Transverse colon (tissue), 4 donors: ENCODE measurements at regions not wholly inside any gene's neighbourhood (a gene's known extent, or its start where the extent isn't known, plus 50 kb on each side); places are given as distances from the start of the nearest gene placed in this dataset.

Source experiments
- DNase-seq: peaks from one replicate; pipeline ENCODE4 v3.0.0-alpha.2; 2019
- H3K27ac ChIP-seq, 4 donors: fragments of 200-600 bp; sonication (generic); 2 replicates each; pipeline ENCODE4 v1.5.1; 2016 to 2018; ENCODE audit warnings: inconsistent platforms in 4 of 4
- H3K27me3 ChIP-seq: fragments of 200-600 bp; sonication (generic); 2 replicates; pipeline ENCODE4 v1.5.1; 2017; ENCODE audit warnings: inconsistent platforms
- H3K36me3 ChIP-seq, 4 donors: fragments of 200-600 bp; sonication (generic); 2 replicates each; pipeline ENCODE4 v1.5.1; 2017 to 2019; ENCODE audit warnings: inconsistent platforms in 4 of 4
- H3K4me1 ChIP-seq, 4 donors: fragments of 200-600 bp; sonication (generic); 2 replicates each; pipeline ENCODE4 v1.5.1; 2017 to 2020; ENCODE audit warnings: inconsistent platforms in 4 of 4
- H3K4me3 ChIP-seq, 4 donors: fragments of 200-600 bp; sonication (generic); 1 replicate in 1 of 4; 2 replicates in 3 of 4; pipeline versions ENCODE4 v1.5.1 to v1.6.1; 2017 to 2019; ENCODE audit warnings: inconsistent platforms in 4 of 4
- H3K9me3 ChIP-seq, 2 donors: fragments of 200-600 bp; sonication (generic); 2 replicates each; pipeline ENCODE4 v1.5.1; 2017 to 2019; ENCODE audit warnings: inconsistent platforms in 2 of 2
- EP300 ChIP-seq: sonication (generic); formaldehyde crosslinking; IDR thresholded peaks from one replicate; pipeline ENCODE4 v1.6.1; 2017; ENCODE audit warnings: antibody characterized with exemption, low read depth
- POLR2A ChIP-seq: fragments of 450-650 bp; IDR thresholded peaks from one replicate; pipeline ENCODE4 v1.6.1; 2016; ENCODE audit warnings: antibody characterized with exemption, mild to moderate bottlenecking, moderate library complexity
- POLR2AphosphoS5 ChIP-seq, 3 donors: sonication (generic); formaldehyde crosslinking; IDR thresholded peaks; one replicate each; pipeline ENCODE4 v1.6.1; 2016; ENCODE audit warnings: antibody characterized with exemption in 3 of 3
- WGBS, 2 donors: methylation state at CpG; one replicate each; pipeline ENCODE4 v1.1.5; 2018; ENCODE audit warnings: low coverage in 1 of 2; 5-methylcytosine and 5-hydroxymethylcytosine counted together
- in situ Hi-C, 4 donors: fragments of 200-750 bp; cut with MboI; loops; one replicate each; pipeline versions ENCODE4 v1.15.0 to v1.15.1; 2017; ENCODE audit warnings: low sequenced_read_pairs in 3 of 4, low pct_ligation_motif_present in 1 of 4, low pct_unique_long_range_greater_than_20kb in 1 of 4
- intact Hi-C: fragments of 100-400 bp; cut with DNase I; formaldehyde crosslinking; loops from one replicate; pipeline ENCODE4 v1.15.1; 2023; ENCODE audit warnings: low total_unique reads
- TF ChIP-seq, protein P1 (sequence below), 5 experiments: fragments of 200-600 bp in 3 of 5; fragments of 450-650 bp in 2 of 5; sonication (generic) in 3 of 5; IDR thresholded peaks; 1 replicate in 2 of 5; 2 replicates in 3 of 5; pipeline ENCODE4 v1.5.1; 2016 to 2017; ENCODE audit warnings: antibody characterized with exemption in 5 of 5, inconsistent platforms in 3 of 5, mild to moderate bottlenecking in 2 of 5, moderate library complexity in 1 of 5

DNA sequence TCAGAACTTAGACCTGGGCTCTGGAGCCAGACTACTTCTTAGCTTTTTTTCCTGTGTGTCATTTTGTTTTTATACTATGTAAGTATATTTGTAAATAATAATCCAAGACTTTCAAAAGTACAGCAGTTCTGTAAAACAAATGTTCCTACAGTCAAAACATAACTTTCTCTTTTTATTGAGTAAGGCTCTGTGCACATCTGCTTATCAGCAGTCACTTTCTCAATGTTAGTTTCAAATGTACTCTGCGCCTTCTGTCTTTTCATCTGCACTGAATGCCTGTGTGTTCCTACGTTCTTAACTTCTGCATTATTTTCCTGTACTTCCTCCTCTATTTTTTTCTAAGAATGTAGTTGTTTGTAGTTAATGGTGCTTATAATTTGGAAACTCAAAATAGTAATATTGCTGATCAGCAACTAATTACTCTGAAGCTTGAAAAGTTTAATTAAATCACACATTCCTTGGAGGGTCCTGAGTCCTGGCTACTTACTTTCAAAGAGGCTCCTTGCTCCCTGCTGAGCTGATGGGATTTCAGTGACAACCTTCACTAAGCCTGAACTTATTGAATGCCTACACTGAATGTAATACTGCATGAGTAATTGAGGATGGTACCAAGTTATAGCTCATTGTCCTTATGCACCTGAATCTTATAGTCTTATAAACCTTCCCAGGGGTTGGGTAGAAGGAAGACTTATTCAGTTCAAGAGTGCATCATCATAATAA is 329.9 kb downstream of the KCNJ2 start:
- 52 to 60% methylated on average over 2 of the region's 2 CpGs for WGBS, 2 donors
- in situ Hi-C loops: no loop called here
- peaks cover 0 to 3% (median 0%) of the 10 kb centered on the region in 4 donors for H3K4me1 ChIP-seq
- no peak for TF ChIP-seq POLR2A
- TF ChIP-seq, protein P1, sequence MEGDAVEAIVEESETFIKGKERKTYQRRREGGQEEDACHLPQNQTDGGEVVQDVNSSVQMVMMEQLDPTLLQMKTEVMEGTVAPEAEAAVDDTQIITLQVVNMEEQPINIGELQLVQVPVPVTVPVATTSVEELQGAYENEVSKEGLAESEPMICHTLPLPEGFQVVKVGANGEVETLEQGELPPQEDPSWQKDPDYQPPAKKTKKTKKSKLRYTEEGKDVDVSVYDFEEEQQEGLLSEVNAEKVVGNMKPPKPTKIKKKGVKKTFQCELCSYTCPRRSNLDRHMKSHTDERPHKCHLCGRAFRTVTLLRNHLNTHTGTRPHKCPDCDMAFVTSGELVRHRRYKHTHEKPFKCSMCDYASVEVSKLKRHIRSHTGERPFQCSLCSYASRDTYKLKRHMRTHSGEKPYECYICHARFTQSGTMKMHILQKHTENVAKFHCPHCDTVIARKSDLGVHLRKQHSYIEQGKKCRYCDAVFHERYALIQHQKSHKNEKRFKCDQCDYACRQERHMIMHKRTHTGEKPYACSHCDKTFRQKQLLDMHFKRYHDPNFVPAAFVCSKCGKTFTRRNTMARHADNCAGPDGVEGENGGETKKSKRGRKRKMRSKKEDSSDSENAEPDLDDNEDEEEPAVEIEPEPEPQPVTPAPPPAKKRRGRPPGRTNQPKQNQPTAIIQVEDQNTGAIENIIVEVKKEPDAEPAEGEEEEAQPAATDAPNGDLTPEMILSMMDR (IDR thresholded peaks at IDR 0.05): no peak
- TF ChIP-seq POLR2AphosphoS5 (IDR thresholded peaks at IDR 0.05): no peak
- TF ChIP-seq EP300: no peak
- no peak for DNase-seq
- no peak overlapping the region for H3K27ac ChIP-seq
- H3K27me3 ChIP-seq: no peaks in the 10 kb centered on the region
- no peaks in the 10 kb centered on the region for H3K9me3 ChIP-seq
- no peaks in the 10 kb centered on the region for H3K36me3 ChIP-seq
- intact Hi-C loops: no loop called here
- no peak overlapping the region for H3K4me3 ChIP-seq

DNA sequence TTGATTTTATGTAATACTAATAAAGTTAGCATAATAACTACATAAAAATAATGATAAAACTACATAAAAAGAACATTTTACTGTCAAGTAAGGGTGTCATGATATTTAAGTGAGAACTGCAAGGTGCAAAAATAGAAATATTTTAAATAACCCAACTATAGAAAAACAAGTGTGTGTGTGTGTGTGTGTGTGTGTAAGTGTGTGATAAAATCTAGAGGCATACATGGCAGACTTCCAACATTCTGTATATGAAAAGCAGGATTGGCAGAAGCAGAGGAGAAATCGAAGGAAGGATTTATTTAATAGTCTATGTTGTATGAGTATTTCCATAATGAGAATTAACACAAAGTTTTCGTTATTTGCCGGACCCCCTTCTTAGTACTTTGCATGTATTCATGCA is 334.1 kb downstream of the KCNJ2 start:
- H3K4me1 ChIP-seq: peaks cover 0 to 3% (median 0%) of the 10 kb centered on the region in 4 donors
- no peaks in the 10 kb centered on the region for H3K27me3 ChIP-seq
- no peaks in the 10 kb centered on the region for H3K9me3 ChIP-seq
- 66 to 83% methylated on average over 3 of the region's 3 CpGs for WGBS, 2 donors
- in situ Hi-C loops: no loop called here
- no peak overlapping the region for H3K4me3 ChIP-seq
- TF ChIP-seq, protein P1 (IDR thresholded peaks at IDR 0.05): no peak
- TF ChIP-seq POLR2AphosphoS5 (IDR thresholded peaks at IDR 0.05): no peak
- no peak for TF ChIP-seq POLR2A
- TF ChIP-seq EP300: no peak
- intact Hi-C loops: no loop called here
- H3K36me3 ChIP-seq: no peaks in the 10 kb centered on the region
- DNase-seq: no peak
- no peak overlapping the region for H3K27ac ChIP-seq

GRCh38 chr17:70510288-70510687 is 341.0 kb downstream of the KCNJ2 start:
- in situ Hi-C loops: no loop called here
- WGBS, 2 donors: 65 to 88% methylated on average over 2 of the region's 2 CpGs
- H3K27me3 ChIP-seq: no peaks in the 10 kb centered on the region
- no peak for TF ChIP-seq POLR2AphosphoS5 (IDR thresholded peaks at IDR 0.05)
- no peak for TF ChIP-seq EP300
- no peak for TF ChIP-seq POLR2A
- TF ChIP-seq, protein P1 (IDR thresholded peaks at IDR 0.05): no peak
- H3K4me1 ChIP-seq: no peaks in the 10 kb centered on the region
- H3K4me3 ChIP-seq: no peak overlapping the region
- intact Hi-C loops: no loop called here
- no peaks in the 10 kb centered on the region for H3K9me3 ChIP-seq
- no peak for DNase-seq
- no peaks in the 10 kb centered on the region for H3K36me3 ChIP-seq
- H3K27ac ChIP-seq: no peak overlapping the region

- TF ChIP-seq, protein P1 (IDR thresholded peaks at IDR 0.05): no peak
- TF ChIP-seq POLR2A (no peak), EP300 (no peak), POLR2AphosphoS5 (IDR thresholded peaks at IDR 0.05) (no peak)
- in situ Hi-C loops: no loop called here
- H3K27me3 ChIP-seq: no peaks in the 10 kb centered on the region
- no peaks in the 10 kb centered on the region for H3K4me1 ChIP-seq
- no peak overlapping the region for H3K4me3 ChIP-seq
- DNase-seq: no peak
- intact Hi-C loops: no loop called here
- H3K36me3 ChIP-seq: no peaks in the 10 kb centered on the region
- no peaks in the 10 kb centered on the region for H3K9me3 ChIP-seq
- H3K27ac ChIP-seq: no peak overlapping the region
Observed at GRCh38 chr17:70517816-70518215, 348.5 kb downstream of the KCNJ2 start.
